Epithelial cell of prostate (primary cell): ENCODE measurements at regions not wholly inside any gene's neighbourhood (a gene's known extent, or its start where the extent isn't known, plus 50 kb on each side); places are given as distances from the start of the nearest gene placed in this dataset.

Source experiments
- DNase-seq: peaks from one replicate; pipeline ENCODE4 v3.0.0-alpha.2; 2011; ENCODE audit warnings: low read depth, low spot score
- H3K27ac ChIP-seq: fragments of 450-650 bp; 2 replicates; pipeline ENCODE4 v1.5.1; 2017; ENCODE audit warnings: mild to moderate bottlenecking

DNA sequence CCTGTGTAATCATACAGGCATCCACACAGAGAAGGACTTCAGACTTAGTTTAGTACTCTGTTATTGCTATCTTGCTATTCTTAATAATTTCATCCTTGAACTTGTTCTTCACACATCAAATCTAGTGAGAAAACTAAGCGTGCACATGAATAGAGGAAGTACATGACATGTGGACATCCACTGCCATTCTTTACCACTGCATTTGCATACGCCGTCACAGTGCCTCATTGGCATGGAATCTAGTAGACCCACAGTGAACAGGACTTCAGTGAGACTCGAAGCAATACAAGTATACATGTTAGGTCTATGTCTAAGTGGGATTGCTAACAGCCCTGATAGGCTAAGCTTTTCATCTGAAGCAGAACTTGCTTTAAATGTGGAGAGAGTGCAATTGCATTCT, 592.1 kb downstream of the TLE4 start:
- no peak for DNase-seq

DNA sequence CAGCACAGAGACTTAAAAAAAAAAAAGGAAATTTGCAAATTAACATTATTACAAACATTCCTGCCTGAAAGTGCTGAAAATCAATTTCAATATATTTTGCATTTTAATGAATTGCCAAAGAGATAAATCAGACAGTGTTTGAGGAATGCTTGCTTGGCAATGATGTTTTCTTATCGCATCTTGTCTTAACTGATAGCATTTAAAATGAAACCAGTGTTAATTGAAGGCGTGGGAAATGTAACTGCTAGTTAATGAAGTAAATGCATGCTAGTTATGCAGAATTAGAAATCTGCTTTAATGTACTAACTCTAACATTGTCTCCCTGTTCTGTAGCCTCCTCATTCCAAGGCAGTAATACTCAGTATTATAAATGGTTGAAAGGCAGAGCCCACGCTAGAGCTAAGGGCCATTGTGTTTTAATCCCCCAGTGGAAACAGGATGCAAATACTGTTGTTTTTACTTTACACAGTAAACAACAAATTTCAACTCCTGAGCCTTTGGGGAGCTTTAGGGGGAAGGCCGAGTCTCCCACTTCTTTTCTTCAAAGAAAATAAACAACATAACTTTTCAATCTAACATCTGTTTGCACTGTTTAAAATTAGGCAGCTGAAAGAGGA, 586.9 kb downstream of the TLE4 start:
- no peak for DNase-seq
- H3K27ac ChIP-seq: no peak overlapping the region

More for the DNA sequence above, 592.1 kb downstream of the TLE4 start:
- no peak overlapping the region for H3K27ac ChIP-seq

DNA sequence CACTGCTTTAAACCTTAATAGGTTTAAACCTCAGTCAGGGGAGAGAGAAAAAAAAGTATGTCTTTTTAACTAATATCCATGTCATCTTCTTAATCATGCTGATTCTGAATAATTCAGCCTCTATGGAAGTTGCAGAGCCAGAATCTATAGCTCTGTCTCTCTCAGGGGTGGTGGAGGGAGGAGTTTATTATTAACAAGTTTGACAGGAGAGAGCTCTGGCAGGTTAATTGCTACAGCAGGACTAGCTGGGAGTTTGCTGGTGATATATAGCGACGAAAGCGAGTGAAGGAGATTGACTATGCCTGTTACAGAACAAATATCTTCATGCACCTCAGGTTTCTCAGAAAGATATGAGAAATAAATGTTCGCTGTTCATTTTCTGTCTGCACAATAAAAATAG, 586.4 kb downstream of the TLE4 start:
- no peak overlapping the region for H3K27ac ChIP-seq
- no peak for DNase-seq

DNA sequence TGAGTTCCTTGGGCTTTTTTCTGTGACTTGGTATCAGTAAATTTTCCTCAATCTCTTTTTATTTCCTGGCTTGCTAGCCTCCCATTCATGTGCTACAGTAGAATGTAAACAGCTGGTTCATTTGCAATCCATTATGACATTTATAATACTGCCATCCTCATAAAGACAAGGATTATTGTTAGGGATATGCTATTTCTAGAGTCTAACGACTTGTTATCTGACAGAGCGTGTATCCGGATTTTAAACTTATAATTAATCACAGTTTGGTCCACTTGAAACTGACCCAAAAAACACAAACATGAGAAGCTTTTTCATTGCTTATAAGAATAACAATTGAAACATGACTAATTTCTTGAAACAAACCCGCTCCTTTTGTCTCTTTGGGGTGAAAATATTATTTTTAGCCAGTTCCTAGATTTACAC, 585.8 kb downstream of the TLE4 start:
- no peak for DNase-seq
- no peak overlapping the region for H3K27ac ChIP-seq

DNA sequence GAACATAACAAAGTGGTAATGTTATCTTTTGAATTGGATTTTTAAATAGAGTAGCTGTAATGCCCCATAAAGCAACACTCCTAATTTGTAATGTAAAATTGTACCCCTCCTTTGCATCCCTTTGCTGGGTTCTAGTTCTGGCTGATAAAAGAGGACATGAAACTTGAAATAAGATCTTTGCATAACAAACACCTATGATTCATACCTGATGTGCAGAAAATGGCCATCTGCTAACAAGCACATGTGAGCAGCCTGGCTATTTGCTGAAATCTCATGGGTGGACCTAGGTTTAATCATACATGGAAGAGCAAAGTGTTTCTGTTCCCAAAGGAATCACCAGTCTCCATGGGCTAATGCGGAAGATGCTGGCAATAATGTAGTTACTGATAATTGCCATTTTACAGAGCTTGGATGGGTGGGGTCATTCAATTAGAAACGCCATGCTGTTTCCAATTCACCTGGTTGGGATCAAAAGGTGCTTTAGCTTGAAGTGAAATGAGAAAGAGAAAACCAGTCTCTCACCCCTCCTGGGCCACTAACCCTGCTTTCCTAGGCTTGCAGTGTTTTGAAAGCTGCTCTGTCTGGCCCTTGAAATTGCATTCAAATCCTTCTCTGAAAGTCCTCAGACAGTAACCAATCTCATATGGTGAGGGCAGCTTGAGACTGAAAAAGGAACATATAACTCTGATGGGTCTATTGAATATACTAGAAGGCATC, 585.1 kb downstream of the TLE4 start:
- DNase-seq: no peak
- no peak overlapping the region for H3K27ac ChIP-seq

DNA sequence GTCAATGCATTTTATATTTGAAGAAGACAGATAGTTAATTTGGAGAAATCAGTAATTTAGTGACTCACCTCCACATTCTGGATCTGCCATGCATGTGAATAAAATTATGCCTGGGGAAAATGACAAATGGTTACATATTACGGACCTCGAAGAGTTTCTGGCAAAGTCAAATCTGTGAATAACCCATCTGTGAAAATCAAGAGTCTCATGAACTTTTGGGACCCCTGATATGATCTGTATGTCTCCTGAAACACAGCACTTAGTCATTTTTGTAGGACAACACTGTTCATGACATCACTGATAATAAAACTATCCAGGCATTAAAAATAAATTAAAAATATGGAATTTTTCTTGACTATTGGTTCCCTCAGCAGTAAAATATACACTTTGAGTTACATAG, 584.5 kb downstream of the TLE4 start:
- H3K27ac ChIP-seq: no peak overlapping the region
- DNase-seq: no peak

DNA sequence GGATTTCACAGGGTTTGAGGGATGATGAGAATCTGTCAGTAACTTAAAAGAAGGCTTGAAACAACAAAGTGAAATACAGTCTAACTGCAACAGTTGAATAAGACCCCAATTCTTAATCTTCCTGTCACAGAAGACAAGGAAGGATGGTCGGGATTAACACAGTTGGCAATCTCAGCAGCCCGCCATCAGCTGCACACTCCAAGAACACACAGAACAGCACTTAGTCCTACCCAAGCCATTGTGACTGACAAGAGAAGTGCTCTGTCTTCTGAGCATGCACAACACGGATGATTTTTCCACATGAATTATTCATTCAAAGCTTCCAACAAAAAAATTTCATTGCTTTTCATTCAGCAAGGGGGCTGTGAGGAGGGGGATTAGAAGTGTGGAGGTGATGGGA, 576.1 kb downstream of the TLE4 start:
- no peak for DNase-seq
- no peak overlapping the region for H3K27ac ChIP-seq

DNA sequence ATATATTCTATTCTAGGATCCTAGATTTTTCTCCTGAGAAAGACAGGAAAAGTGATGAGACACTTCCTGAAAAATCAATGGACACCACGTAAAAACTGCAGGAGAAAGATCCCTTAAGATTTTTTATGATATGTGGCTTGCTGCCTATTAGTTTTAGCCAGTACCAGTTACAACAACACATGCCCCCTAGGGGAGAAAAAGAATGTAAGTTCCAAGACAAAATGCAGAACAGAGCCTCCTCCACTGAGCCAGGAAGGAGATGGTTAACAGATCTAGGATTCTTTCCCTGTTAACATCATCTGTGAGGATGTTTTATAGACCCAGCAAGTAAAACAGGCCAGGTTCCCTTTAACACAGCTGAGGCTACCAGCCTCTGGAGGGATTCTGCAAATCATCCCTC, 574.7 kb downstream of the TLE4 start:
- no peak for DNase-seq
- H3K27ac ChIP-seq: no peak overlapping the region

DNA sequence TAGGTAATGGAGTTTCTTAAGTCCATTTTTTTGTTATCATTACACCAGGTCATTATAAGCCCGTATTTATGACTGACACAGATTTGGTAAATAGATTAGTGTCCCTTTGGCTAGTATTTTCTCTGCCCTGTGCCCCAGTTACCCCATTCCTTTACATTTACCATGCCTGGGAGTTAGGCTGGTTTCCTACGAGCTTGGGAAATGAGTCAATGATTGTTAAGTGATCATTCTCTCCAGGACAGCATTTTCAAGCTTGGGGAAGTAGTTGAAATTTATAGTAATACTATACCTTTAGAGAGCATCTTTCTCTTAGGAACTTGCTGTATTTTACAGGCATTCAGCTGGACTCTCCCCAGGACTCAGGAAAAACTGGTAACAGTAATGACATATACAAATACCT, 573.1 kb downstream of the TLE4 start:
- no peak for DNase-seq
- H3K27ac ChIP-seq: no peak overlapping the region

DNA sequence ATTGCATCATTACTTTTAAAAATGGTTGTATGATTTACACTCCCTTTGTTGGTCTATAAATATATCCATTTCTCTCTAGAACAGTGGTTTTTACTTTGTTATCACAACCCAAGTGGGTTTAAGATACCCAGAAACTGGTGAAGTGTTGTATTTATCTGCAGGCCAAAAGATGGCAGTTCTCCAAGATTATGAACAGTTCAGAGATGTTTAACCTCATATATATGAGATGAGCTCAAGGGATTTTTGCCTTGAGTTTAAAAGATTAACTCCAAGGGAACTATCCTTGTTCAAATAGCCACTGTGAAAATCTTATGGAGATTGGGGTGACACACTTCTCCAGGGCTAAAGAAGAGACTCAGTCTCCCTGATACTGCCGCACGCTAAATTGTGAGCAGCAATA, 572.6 kb downstream of the TLE4 start:
- no peak for DNase-seq
- no peak overlapping the region for H3K27ac ChIP-seq

DNA sequence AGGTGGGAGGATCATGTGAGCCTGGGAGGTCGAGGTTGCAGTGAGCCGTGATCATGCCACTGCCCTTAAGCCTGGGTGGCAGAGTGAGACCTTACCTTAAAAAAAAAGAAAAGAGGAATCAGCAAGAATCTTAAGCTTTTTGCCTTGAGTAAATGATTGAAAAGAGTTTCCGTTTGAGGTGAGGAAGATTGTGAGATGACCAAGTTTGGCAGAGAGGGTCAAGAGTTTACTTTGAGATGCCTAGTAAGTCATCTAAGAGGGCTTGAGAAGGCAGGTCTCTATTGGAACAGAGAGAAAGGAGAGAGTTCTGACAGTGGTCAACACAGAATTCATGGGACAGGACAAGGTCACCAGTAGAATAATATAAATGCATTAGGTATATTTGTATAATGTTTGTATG, 572.1 kb downstream of the TLE4 start:
- H3K27ac ChIP-seq: no peak overlapping the region
- DNase-seq: no peak

DNA sequence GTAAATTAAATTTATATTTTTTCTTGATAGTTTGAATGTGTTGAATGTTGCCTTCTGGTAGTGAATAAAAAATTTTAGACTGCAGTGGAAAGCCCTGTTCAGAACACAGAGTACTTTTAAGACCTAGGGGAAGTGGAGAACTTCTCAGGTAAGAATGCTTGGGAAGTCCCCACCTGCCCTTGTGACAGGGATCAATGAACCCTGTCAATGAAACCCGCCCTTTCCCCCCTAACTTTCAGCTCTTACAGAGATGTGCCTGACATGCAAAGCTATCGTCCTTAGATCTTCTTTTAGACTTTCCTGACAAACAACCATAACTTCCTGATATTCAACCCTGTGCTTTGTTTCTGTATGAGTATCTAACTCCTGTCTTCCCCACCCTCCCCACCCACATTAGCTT, 562.7 kb downstream of the TLE4 start:
- no peak for DNase-seq
- no peak overlapping the region for H3K27ac ChIP-seq

DNA sequence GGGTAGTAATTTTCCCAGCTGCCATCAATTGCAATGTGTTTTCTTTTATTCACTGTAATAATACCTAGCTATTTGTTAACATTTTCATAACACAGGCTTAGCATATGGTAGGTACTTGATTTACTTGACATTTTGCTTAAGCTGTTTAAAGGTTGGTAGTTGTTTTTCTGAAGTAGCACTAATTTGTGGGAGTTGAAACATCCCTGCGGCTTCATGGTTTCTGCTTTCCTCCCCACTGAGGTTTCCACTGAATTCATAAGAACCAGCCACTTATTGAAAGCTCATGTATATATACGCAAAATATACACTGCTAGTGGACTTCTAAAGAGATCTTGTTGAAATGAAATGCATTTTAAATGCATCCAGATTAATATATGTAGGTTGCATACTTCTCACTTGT, 559.9 kb downstream of the TLE4 start:
- no peak for DNase-seq
- H3K27ac ChIP-seq: no peak overlapping the region

DNA sequence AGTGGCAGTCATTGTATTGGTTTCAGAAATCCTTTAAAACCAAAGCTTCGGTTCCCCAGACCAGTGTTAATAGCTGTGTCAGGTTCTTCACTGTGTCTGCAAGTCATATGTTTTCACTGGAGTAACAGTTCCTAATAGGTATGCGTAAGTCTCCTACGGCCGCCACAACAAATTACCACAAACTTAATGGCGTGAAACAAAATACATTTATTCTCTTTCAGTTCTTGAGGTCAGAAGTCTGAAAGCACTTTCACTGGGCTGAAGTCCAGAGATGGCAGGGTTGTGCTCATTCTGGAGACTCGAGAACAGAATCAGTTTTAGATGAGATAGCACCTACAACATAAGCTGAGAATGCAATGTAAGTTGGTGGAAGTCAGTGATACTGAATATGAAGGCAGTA, 556.2 kb downstream of the TLE4 start:
- no peak overlapping the region for H3K27ac ChIP-seq
- DNase-seq: no peak

DNA sequence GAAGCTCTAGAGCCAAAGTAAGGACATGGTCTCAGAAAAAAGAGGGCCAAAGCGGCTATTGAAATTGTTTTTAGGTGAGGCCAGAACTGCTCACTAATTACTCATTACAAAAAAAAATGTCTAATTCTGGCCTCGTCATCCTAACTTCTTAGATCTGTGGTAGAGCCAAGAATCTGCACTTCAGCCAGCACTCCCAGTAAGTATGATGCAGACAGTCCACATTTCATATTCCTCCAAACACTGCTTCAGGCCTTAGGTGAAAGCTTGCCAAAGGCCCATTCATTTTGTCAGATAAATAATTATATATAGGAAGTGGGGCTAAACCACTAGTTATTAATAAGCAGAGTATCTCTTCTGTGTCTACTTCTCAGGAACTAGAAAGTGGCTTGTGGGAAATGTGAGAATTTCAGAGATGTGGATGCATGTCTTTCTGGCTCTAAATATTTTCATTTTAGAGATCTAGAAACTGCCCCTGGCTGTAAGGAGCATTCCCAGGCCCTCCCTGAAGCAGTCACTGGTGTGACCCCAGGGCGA, 554.0 kb downstream of the TLE4 start:
- no peak for DNase-seq

DNA sequence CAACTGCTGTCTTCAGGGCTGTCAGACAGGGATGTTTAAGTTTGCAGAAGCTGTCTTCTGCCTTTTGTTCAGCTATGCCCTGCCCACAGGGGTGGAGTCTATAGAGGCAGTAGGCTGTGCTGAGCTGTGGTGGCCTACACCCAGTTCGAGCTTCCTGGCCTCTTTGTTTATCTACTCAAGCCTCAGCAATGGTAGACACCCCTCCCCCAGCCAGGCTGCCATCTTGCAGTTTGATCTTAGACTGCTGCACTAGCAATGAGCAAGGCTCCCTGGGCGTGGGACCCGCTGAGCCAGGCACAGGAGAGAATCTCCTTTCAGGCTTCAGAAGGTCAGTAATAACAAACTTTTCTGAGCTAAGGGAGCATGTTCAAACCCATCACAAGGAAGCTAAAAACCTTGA, 545.3 kb downstream of the TLE4 start:
- H3K27ac ChIP-seq: no peak overlapping the region
- no peak for DNase-seq

More for the DNA sequence above, 554.0 kb downstream of the TLE4 start:
- no peak overlapping the region for H3K27ac ChIP-seq

DNA sequence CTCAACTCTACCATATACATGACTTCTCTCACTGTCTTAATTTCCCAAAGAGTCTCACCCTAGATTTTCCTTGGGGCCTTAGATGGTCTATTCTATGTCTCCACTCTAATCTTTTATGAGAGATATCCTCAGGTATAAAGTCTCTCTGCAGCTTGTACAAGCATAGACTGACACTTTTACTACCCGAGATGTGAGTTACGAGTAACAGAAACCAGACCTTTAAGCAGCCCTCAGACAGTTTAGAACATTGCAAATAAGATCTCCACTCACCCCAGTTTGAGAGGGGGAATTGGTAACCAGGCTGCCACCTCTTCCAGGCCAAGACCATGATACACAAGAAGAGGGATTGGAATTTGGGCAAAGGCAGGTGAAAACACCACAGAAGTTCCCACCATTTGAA, 542.5 kb downstream of the TLE4 start:
- H3K27ac ChIP-seq: no peak overlapping the region
- no peak for DNase-seq

DNA sequence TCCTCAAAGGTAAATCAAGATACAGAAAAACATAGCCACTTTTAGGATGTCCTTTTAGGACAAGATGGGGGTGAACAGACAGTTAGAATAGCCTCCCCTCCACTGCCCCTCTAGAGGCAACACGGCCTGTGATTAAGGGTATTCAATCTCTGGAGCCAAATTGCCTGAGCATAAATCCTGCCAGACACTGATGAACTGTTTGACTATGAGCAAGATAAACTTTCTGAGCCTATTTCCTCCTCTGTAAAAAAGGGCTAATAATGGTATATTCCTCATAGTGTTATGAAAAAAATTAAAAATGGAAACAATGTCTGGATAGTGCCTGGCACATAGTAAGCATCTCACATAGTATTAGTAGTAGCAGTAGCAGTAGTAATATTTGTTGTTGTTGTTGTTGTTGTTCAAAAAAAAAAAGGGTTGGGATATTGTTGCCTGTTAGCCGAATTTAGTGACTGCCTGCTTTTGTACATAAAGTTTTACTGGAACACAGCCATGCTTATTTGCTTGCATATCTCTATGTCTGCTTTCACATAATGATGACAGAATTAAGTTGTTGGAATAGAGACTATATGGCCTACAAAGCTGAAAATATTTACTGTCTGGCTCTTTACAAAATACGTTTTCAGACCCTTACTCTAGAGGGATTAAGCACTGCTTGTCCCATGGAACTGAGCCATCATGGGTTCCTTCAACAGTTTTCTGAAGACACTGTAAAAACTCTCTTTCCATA, 536.3 kb downstream of the TLE4 start:
- no peak for DNase-seq
- H3K27ac ChIP-seq: no peak overlapping the region

DNA sequence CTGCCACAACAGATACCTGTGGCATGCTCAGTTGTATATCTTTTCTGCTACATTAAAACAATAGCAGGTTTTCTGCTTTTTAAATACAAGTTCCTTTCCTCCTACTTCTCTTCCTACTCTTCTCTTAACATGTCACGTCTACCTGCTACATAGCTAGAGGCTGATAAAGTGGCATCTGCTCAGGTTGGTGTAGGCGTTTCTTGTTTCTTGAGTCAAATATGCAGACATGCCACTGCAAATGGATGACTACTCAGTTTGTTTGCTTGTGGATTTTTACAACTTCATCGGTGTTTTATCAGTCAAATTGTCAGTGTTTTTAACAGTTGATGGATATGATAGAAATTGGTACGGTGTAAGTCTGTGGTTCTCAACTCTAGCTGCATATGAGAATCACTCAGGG, 525.7 kb downstream of the TLE4 start:
- DNase-seq: no peak
- H3K27ac ChIP-seq: no peak overlapping the region

DNA sequence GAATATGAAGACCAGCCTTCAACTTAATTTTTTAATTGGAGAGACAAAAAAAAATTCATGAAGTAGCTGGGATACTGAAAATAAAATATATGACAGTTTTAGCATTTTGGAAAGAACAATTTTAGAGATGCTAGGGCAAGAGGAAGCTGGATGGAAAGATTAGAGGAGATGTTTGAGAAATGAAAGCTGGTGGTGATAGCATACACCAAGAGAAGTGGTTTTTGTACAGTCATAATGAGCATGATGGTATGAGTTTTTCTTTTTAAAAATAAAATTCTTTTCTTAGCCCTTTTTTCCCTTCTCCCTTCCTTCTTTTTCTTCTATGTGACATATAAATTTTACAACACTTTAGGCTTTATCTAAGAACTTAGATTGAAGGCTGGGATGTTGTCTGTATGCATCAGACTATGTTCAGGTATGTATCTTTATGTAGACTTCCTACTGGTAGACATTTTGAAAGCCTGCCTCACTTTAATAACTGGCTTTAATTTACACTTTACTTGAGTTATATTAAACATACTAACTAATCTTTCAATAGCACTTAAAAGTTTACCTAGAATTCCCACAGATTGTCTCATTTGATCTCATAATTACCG, 522.5 kb downstream of the TLE4 start:
- DNase-seq: no peak
- no peak overlapping the region for H3K27ac ChIP-seq

DNA sequence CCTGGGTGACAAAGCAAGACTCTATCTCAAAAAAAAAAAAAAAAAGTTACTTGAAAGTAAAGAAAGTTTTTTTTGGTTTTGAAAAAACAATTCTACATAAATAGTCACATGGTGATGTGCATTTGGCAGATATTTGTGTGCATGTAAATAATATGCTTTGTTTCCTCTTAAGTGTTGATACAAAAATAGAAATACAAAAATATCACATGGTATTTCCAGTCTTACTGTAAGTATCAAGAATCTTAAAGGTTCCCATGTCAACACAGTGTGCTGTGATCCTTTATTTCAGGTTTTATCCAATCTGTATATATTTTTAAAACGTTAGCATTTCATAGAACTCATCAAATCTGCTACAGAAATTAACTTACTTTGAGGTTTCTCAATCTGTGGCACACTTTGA, 521.9 kb downstream of the TLE4 start:
- H3K27ac ChIP-seq: no peak overlapping the region
- no peak for DNase-seq
